OCI-LY1 (cell line): ENCODE measurements at regions not wholly inside any gene's neighbourhood (a gene's known extent, or its start where the extent isn't known, plus 50 kb on each side); places are given as distances from the start of the nearest gene placed in this dataset.

Source experiments
- H2AFZ ChIP-seq: fragments of 200-600 bp; sonication (generic), shearing (Covaris generic); 2 replicates; pipeline ENCODE4 v1.6.0; 2014; ENCODE audit warnings: antibody characterized with exemption, mild to moderate bottlenecking, low read length
- H3F3A ChIP-seq: fragments of 200-600 bp; sonication (generic), shearing (Covaris generic); 2 replicates; pipeline ENCODE4 v1.6.0; 2014; ENCODE audit warnings: mild to moderate bottlenecking, antibody characterized with exemption, low read length, moderate library complexity; ENCODE audit not compliant: insufficient read depth
- H3K27ac ChIP-seq: fragments of 200-600 bp; sonication (generic); 2 replicates; pipeline ENCODE4 v1.5.1; 2014; ENCODE audit warnings: low read length, mixed run types, mild to moderate bottlenecking, low read depth; ENCODE audit not compliant: poor library complexity, severe bottlenecking
- H3K27me3 ChIP-seq: fragments of 200-600 bp; sonication (generic); 2 replicates; pipeline ENCODE4 v1.6.0; 2014; ENCODE audit warnings: antibody characterized with exemption, mild to moderate bottlenecking, low read length, moderate library complexity; ENCODE audit not compliant: insufficient read depth
- H3K36me3 ChIP-seq: fragments of 200-600 bp; sonication (generic); 2 replicates; pipeline ENCODE4 v1.6.1; 2014; ENCODE audit warnings: mild to moderate bottlenecking, antibody characterized with exemption, low read length, moderate library complexity, mixed read lengths; ENCODE audit not compliant: insufficient read depth
- H3K4me1 ChIP-seq: fragments of 200-600 bp; sonication (generic); 2 replicates; pipeline ENCODE4 v1.5.1; 2014; ENCODE audit warnings: mild to moderate bottlenecking, low read length, moderate library complexity; ENCODE audit not compliant: insufficient read depth, severe bottlenecking
- H3K4me2 ChIP-seq: fragments of 200-600 bp; sonication (generic), shearing (Covaris generic); 2 replicates; pipeline ENCODE4 v1.6.1; 2014; ENCODE audit warnings: low read length
- H3K4me3 ChIP-seq: fragments of 200-600 bp; sonication (generic); 2 replicates; pipeline ENCODE4 v1.5.1; 2014; ENCODE audit warnings: low read length, low read depth, mild to moderate bottlenecking, mixed read lengths; ENCODE audit not compliant: poor library complexity, severe bottlenecking
- H3K79me2 ChIP-seq: fragments of 200-600 bp; shearing (Covaris generic); 2 replicates; pipeline ENCODE4 v1.6.1; 2016; ENCODE audit warnings: mixed run types, low read length, mixed read lengths; ENCODE audit not compliant: insufficient read depth
- H3K9ac ChIP-seq: fragments of 200-600 bp; sonication (generic), shearing (Covaris generic); 2 replicates; pipeline ENCODE4 v1.6.1; 2014; ENCODE audit warnings: mild to moderate bottlenecking, low read length, mixed read lengths
- H3K9me2 ChIP-seq: fragments of 200-600 bp; sonication (generic), shearing (Covaris generic); 2 replicates; pipeline ENCODE4 v1.6.1; 2014; ENCODE audit warnings: low read depth, mild to moderate bottlenecking, low read length, mixed read lengths
- H3K9me3 ChIP-seq: fragments of 200-600 bp; shearing (Covaris generic); 2 replicates; pipeline ENCODE4 v1.6.1; 2014; ENCODE audit warnings: low read length, mixed read lengths
- H4K20me1 ChIP-seq: fragments of 200-600 bp; sonication (generic), shearing (Covaris generic); 2 replicates; pipeline ENCODE4 v1.6.0; 2016; ENCODE audit warnings: mild to moderate bottlenecking, low read length; ENCODE audit not compliant: insufficient read depth
- CTCF ChIP-seq: fragments of 200-600 bp; sonication (generic), shearing (Covaris generic); IDR thresholded peaks from 2 replicates; pipeline ENCODE4 v1.5.1; 2017; ENCODE audit warnings: mild to moderate bottlenecking, antibody characterized with exemption, low read length, moderate library complexity, mixed read lengths
- EZH2 ChIP-seq: fragments of 200-600 bp; sonication (generic), shearing (Covaris generic); IDR thresholded peaks from 2 replicates; pipeline ENCODE4 v1.8.0; 2017; ENCODE audit warnings: borderline replicate concordance, mixed run types, mild to moderate bottlenecking, antibody characterized with exemption, low read length, moderate library complexity, mixed read lengths

DNA sequence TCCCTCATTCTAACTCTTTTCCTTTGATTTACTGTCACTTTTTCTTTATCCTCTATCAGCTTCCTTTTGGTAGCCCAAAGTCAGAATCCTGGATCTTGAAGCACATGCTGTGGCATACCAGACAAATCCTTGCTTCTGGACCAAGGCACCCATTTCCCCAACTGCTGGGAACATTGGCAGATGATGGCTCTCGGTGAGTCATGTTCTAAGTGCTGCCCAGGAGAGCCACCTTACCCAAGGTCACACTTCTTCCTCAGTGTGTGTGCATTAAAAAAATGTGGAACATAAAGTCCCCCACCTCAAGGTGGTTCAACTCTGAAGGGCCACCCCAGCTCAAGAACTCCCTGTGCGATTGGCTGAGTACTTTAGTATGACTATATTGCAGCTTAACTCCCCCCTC lies 141.4 kb upstream of the PUM3 start:
- no peak overlapping the region for H3K27ac ChIP-seq
- H3K79me2 ChIP-seq, result no peaks in the 10 kb centered on the region
- no peaks in the 10 kb centered on the region for H3K9me2 ChIP-seq
- H2AFZ ChIP-seq, result no peak overlapping the region
- H3K9ac ChIP-seq, result no peak overlapping the region
- no peak overlapping the region for H3K4me2 ChIP-seq
- no peaks in the 10 kb centered on the region for H3K27me3 ChIP-seq
- H3K4me1 ChIP-seq, result no peaks in the 10 kb centered on the region
- no peak overlapping the region for H3K4me3 ChIP-seq
- H3K36me3 ChIP-seq, result no peaks in the 10 kb centered on the region
- H3F3A ChIP-seq, result no peaks in the 10 kb centered on the region
- no peaks in the 10 kb centered on the region for H3K9me3 ChIP-seq
- no peak for TF ChIP-seq CTCF
- TF ChIP-seq EZH2, result no peak
- no peaks in the 10 kb centered on the region for H4K20me1 ChIP-seq

DNA sequence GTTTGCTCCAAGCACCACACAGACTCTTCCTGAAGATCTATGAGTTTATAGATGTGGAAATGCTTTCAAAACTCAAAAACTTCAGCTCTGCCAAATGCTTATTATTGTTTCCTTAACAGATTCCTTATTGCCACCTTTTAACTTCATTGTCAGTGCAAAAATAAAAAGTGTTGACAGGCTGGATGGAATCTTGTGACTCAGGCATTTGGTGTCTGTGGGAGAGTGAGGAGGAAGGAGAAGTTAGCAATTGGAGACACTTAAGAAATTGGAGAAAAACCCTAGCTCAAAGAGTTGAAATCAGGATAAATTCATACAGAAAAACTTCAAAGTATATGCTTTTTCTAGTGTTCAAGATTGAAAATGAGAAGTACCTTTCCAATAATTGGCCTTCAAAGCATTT lies 140.6 kb upstream of the PUM3 start:
- H2AFZ ChIP-seq, result no peak overlapping the region
- no peak overlapping the region for H3K9ac ChIP-seq
- no peaks in the 10 kb centered on the region for H4K20me1 ChIP-seq
- no peaks in the 10 kb centered on the region for H3F3A ChIP-seq
- H3K9me2 ChIP-seq, result no peaks in the 10 kb centered on the region
- H3K4me3 ChIP-seq, result no peak overlapping the region
- H3K4me2 ChIP-seq, result no peak overlapping the region
- no peaks in the 10 kb centered on the region for H3K4me1 ChIP-seq
- no peaks in the 10 kb centered on the region for H3K9me3 ChIP-seq
- H3K79me2 ChIP-seq, result no peaks in the 10 kb centered on the region
- H3K27ac ChIP-seq, result no peak overlapping the region
- TF ChIP-seq EZH2 (no peak), CTCF (no peak)
- H3K27me3 ChIP-seq, result no peaks in the 10 kb centered on the region
- no peaks in the 10 kb centered on the region for H3K36me3 ChIP-seq

DNA sequence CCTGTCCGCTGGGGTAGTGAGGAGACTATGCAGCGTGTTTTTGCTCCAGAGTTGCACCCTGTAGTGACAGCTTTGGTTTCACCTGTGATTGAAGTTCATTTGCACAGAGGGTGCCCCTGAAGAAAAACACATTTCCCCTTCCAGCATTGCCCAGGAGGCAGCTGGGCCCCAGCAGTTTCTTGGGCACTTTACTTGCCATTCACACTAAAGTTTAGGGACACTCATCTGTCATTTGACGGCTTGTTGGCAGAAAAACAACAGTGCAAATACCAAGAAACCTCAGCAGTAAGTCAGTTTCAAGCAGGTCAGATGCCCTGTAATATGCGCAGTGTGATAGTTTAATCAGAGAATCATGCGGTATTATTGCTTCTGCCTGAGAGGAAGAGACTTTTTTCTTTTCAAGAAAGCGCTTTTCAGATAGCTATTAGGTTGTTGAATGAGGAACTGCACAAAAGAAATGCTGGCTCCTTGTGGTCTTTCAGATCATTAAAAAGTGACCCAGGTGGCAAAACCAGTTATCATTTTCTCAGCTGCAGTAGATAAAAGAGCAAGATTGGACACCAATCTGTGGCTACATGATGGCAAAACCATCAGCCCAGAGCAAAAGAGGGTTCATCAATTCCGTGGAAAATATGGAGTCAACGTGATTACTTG lies 136.2 kb upstream of the PUM3 start:
- Histone ChIP-seq H3F3A (no peaks in the 10 kb centered on the region), H3K27me3 (no peaks in the 10 kb centered on the region), H4K20me1 (no peaks in the 10 kb centered on the region), H2AFZ (no peak overlapping the region), H3K4me3 (no peak overlapping the region), H3K27ac (no peak overlapping the region), H3K9ac (no peak overlapping the region), H3K4me1 (no peaks in the 10 kb centered on the region), H3K9me2 (no peaks in the 10 kb centered on the region), H3K9me3 (no peaks in the 10 kb centered on the region), H3K4me2 (no peak overlapping the region), H3K36me3 (no peaks in the 10 kb centered on the region), H3K79me2 (no peaks in the 10 kb centered on the region)
- TF ChIP-seq CTCF (no peak), EZH2 (no peak)
